ENCODE measurements at regions not wholly inside any gene's neighbourhood (a gene's known extent, or its start where the extent isn't known, plus 50 kb on each side); places are given as distances from the start of the nearest gene placed in this dataset.

GRCh38 chr20:16195671-16196070, 377.6 kb downstream of the KIF16B start:
- Mint-ChIP-seq H3K27me3 (no peaks in the 10 kb centered on the region), H3K4me3 (no peak overlapping the region), H3K36me3 (ENCODE audit: low read depth) (no peaks in the 10 kb centered on the region), H3K4me1 (no peaks in the 10 kb centered on the region), H3K27ac (no peak overlapping the region)
- ATAC-seq (no peak), DNase-seq (no peak)
- no peaks in the 10 kb centered on the region for H3K9me3 ChIP-seq (ENCODE audit: control insufficient read depth, low read length, poor library complexity, severe bottlenecking)

DNA sequence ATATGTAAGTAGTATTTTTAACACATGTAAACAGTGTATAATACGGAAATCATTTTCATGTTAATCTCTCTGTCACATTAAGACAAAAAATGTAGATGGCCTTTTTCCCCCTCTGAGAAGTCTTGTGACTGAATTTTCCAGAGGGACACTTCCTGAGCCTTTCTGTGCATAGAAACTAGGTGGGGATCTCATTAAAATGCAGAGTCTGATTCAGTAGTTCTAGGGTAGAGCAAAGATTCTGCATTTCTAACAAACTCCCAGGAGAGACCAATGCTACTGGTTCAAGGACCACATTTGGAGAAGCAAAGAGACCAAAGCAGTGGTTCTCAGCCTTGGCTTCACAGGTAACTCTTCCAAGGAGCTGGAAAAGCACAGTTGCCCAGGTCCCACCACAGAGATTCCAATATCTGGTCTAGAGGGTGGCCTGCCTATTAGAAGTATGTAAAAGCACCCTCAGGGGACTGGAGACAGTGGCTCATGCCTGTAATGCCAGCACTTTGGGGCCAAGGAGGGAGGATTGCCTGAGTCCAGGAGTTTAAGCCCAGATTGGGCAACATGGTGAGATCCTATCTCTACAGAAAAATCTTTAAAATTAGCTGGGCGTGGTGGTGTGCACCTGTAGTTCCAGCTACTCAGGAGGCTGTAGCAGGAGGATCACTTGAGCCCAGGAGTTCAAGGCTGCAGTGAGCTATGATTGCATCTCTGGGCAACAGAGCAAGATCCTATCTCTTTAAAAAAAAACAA, 378.5 kb downstream of the KIF16B start:
- H3K4me1 Mint-ChIP-seq, result no peaks in the 10 kb centered on the region
- H3K36me3 Mint-ChIP-seq (ENCODE audit: low read depth), result no peaks in the 10 kb centered on the region
- no peak overlapping the region for H3K27ac Mint-ChIP-seq
- no peaks in the 10 kb centered on the region for H3K27me3 Mint-ChIP-seq
- no peak overlapping the region for H3K4me3 Mint-ChIP-seq
- no peak for ATAC-seq
- DNase-seq, result no peak
- no peaks in the 10 kb centered on the region for H3K9me3 ChIP-seq (ENCODE audit: control insufficient read depth, low read length, poor library complexity, severe bottlenecking)

DNA sequence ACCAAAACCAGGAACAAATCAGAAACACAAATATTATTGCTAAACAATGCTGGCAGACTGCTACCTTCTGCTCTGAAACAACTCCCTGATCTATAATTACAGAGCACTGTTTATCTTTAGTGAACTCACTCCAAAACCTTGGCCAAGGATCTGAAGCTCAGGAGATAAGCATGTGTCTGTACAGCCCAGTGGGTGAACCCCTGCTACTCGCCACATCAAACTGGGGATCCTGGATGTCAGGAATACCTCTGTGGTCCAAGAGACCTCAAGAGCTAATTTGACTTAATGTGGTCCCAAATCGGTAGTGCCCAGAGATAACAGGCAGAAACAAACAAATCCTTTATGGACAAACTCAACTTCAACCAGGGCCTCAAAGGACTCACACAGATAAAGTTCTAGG, 381.8 kb downstream of the KIF16B start:
- Mint-ChIP-seq H3K4me1 (no peaks in the 10 kb centered on the region), H3K4me3 (no peak overlapping the region), H3K27ac (no peak overlapping the region), H3K27me3 (no peaks in the 10 kb centered on the region), H3K36me3 (ENCODE audit: low read depth) (no peaks in the 10 kb centered on the region)
- DNase-seq, result no peak
- no peaks in the 10 kb centered on the region for H3K9me3 ChIP-seq (ENCODE audit: control insufficient read depth, low read length, poor library complexity, severe bottlenecking)
- no peak for ATAC-seq

DNA sequence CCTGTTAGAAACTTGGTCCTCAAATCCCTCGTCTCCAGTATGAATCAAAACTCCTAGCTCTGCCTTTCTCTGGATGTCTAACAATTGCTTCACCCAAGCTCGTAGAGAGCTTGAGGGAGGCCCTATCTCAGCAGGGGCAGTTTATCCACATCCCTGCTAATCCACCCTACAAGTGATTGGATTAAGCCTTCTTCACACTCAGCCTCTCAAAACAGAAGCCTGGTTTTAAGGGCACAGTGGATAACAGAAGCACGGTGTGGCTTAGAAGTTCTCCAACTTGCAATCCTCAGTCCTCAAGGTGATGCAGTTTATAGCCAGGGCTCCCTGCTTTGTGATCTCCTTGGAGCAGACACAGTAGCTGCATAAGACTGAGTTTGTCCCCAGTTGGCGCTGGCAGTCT, 383.9 kb downstream of the KIF16B start:
- H3K9me3 ChIP-seq (ENCODE audit: control insufficient read depth, low read length, poor library complexity, severe bottlenecking), result no peaks in the 10 kb centered on the region
- DNase-seq (no peak), ATAC-seq (no peak)
- Mint-ChIP-seq H3K4me1 (no peaks in the 10 kb centered on the region), H3K36me3 (ENCODE audit: low read depth) (peaks cover 2% of the 10 kb centered on the region), H3K4me3 (no peak overlapping the region), H3K27ac (no peak overlapping the region), H3K27me3 (no peaks in the 10 kb centered on the region)

DNA sequence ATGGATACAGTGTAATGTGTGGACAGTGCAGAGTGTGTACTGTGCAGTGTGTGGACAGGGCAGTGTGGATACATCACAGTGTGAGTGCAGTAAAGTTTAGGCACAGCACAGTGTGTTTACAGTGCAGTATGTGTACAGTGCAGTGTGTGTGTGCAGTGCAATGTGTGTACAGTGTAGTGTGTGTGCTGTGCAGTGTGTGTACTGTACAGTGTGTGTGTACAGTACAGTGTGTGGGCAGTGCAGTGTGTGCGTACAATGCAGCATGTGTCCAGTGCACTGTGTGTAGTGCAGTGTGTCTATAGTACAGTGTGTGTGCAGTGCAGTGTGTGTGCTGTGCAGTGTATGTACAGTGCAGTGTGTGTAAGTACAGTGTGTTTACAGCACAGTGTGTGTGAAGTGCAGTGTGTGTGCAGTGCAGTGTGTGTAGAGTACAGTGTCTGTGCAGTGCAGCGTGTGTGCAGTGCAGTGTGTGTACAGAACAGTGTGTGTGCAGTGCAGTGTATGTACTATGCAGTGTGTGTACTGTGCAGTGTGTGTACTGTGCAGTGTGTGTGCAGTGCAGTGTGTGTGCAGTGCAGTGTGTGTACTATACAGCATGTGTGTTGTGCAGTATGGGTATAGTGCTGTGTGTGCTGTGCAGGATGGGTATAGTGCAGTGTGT, 385.2 kb downstream of the KIF16B start:
- Mint-ChIP-seq H3K27me3 (no peaks in the 10 kb centered on the region), H3K27ac (no peak overlapping the region), H3K4me3 (no peak overlapping the region), H3K4me1 (no peaks in the 10 kb centered on the region), H3K36me3 (ENCODE audit: low read depth) (peaks cover 2% of the 10 kb centered on the region)
- no peak for DNase-seq
- no peaks in the 10 kb centered on the region for H3K9me3 ChIP-seq (ENCODE audit: control insufficient read depth, low read length, poor library complexity, severe bottlenecking)
- ATAC-seq, result no peak

- H3K4me3 Mint-ChIP-seq, result no peak overlapping the region
- DNase-seq (no peak), ATAC-seq (no peak)
- H3K4me1 Mint-ChIP-seq, result no peaks in the 10 kb centered on the region
- H3K27ac Mint-ChIP-seq, result no peak overlapping the region
- no peaks in the 10 kb centered on the region for H3K9me3 ChIP-seq (ENCODE audit: control insufficient read depth, low read length, poor library complexity, severe bottlenecking)
- no peaks in the 10 kb centered on the region for H3K27me3 Mint-ChIP-seq
- no peaks in the 10 kb centered on the region for H3K36me3 Mint-ChIP-seq (ENCODE audit: low read depth)
Observed at GRCh38 chr20:16179919-16180318, 393.3 kb downstream of the KIF16B start.

DNA sequence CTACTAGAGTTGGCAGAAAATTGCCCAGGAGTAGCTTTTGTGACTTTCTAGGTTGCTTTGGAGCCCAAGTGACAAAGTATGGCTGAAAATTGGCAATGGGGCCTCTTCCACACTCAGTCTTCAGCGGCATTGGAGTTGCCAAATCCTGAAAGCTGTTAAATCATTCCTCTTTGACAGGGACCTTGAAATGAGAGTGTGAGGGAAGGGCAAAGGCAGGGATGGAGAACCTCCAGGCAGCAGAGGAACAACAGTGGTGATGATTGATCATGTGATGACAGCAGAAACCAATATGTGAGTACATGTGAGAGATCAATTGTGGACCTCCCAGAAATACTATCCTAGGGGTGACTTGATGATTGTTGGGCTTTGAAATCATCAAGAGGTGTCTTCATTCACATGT, 393.9 kb downstream of the KIF16B start:
- H3K9me3 ChIP-seq (ENCODE audit: control insufficient read depth, low read length, poor library complexity, severe bottlenecking), result no peaks in the 10 kb centered on the region
- Mint-ChIP-seq H3K27me3 (no peaks in the 10 kb centered on the region), H3K36me3 (ENCODE audit: low read depth) (no peaks in the 10 kb centered on the region), H3K4me3 (no peak overlapping the region), H3K4me1 (no peaks in the 10 kb centered on the region), H3K27ac (no peak overlapping the region)
- DNase-seq, result no peak
- ATAC-seq, result no peak

- no peaks in the 10 kb centered on the region for H3K27me3 Mint-ChIP-seq
- no peaks in the 10 kb centered on the region for H3K9me3 ChIP-seq (ENCODE audit: control insufficient read depth, low read length, poor library complexity, severe bottlenecking)
- no peak for ATAC-seq
- no peak for DNase-seq
- H3K27ac Mint-ChIP-seq, result no peak overlapping the region
- H3K36me3 Mint-ChIP-seq (ENCODE audit: low read depth), result no peaks in the 10 kb centered on the region
- no peaks in the 10 kb centered on the region for H3K4me1 Mint-ChIP-seq
- H3K4me3 Mint-ChIP-seq, result no peak overlapping the region
Observed at GRCh38 chr20:16178546-16179135, 394.6 kb downstream of the KIF16B start.

DNA sequence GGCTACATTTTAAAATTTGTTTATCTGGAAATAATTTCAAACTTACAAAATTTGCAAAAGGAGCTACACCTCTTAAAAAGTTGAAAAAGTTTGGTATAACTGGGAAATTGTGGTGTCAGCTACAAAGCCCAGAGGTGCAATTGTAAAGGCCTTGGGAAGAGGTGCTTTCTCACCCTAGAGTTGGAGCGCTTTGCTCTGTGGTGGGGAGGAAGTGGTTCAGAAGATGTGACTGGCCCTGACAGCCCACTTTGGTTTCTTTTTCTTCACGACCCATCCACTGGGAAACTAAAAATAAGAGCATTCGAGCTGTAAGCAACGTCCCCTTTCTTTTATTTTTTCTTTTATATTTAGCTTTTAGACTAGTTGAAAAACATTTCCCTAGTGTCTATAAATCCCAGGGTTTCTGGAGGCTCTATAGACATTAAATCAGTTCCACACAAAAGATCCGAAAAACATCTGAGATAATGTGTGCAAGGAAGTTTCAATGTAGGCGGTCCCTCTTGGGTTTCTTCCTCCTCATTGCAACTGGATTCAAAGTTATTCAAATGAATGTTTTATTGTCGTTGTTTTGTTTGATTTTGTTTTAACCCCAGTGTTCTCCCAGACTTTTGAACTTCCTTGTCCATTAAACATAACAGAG, 397.8 kb downstream of the KIF16B start:
- H3K36me3 Mint-ChIP-seq (ENCODE audit: low read depth), result no peaks in the 10 kb centered on the region
- no peak overlapping the region for H3K4me3 Mint-ChIP-seq
- H3K9me3 ChIP-seq (ENCODE audit: control insufficient read depth, low read length, poor library complexity, severe bottlenecking), result no peaks in the 10 kb centered on the region
- no peak for ATAC-seq
- no peaks in the 10 kb centered on the region for H3K27me3 Mint-ChIP-seq
- no peak for DNase-seq
- no peak overlapping the region for H3K27ac Mint-ChIP-seq
- H3K4me1 Mint-ChIP-seq, result no peaks in the 10 kb centered on the region

- no peaks in the 10 kb centered on the region for H3K4me1 Mint-ChIP-seq
- no peaks in the 10 kb centered on the region for H3K27me3 Mint-ChIP-seq
- H3K9me3 ChIP-seq (ENCODE audit: control insufficient read depth, low read length, poor library complexity, severe bottlenecking), result no peaks in the 10 kb centered on the region
- no peak overlapping the region for H3K27ac Mint-ChIP-seq
- H3K4me3 Mint-ChIP-seq, result no peak overlapping the region
- ATAC-seq, result no peak
- DNase-seq, result no peak
- H3K36me3 Mint-ChIP-seq (ENCODE audit: low read depth), result no peaks in the 10 kb centered on the region
Observed at GRCh38 chr20:16174311-16174710, 398.9 kb downstream of the KIF16B start.

GRCh38 chr20:16173044-16173443, 400.2 kb downstream of the KIF16B start:
- DNase-seq, result no peak
- H3K9me3 ChIP-seq (ENCODE audit: control insufficient read depth, low read length, poor library complexity, severe bottlenecking), result no peaks in the 10 kb centered on the region
- no peak for ATAC-seq
- no peaks in the 10 kb centered on the region for H3K27me3 Mint-ChIP-seq
- no peaks in the 10 kb centered on the region for H3K4me1 Mint-ChIP-seq
- H3K36me3 Mint-ChIP-seq (ENCODE audit: low read depth), result no peaks in the 10 kb centered on the region
- no peak overlapping the region for H3K4me3 Mint-ChIP-seq
- H3K27ac Mint-ChIP-seq, result no peak overlapping the region

- Mint-ChIP-seq H3K27ac (no peak overlapping the region), H3K36me3 (ENCODE audit: low read depth) (no peaks in the 10 kb centered on the region), H3K4me1 (no peaks in the 10 kb centered on the region), H3K27me3 (no peaks in the 10 kb centered on the region), H3K4me3 (no peak overlapping the region)
- H3K9me3 ChIP-seq (ENCODE audit: control insufficient read depth, low read length, poor library complexity, severe bottlenecking), result no peaks in the 10 kb centered on the region
- DNase-seq (no peak), ATAC-seq (no peak)
Observed at GRCh38 chr20:16171180-16171579, 402.1 kb downstream of the KIF16B start.

DNA sequence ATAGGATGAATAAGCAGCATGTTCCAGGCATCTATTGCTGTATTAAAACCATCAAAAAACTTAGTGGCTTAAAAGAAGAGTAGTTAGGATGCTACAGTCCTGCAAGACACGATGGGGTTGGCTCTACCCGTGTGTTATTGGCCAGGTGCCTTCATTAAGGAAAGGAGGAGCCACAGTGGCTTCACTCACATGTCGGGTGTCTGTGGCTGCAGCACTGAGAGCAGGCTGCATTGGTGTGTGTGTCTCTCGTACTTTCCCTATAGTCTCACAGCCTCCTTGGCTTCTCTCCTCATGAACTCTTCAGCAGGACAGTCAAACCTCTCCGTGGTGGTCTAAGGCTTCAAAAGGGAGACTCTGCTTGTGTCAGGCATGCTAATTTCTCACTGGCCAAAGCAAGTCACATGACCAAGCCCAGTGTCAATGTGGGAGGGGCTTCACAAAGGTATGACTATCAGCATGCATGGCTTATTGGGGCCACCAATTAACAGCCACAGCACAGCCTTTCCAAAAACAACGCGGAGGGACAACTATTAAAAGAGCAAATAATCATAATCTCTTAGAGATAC, 402.8 kb downstream of the KIF16B start:
- peaks cover 2% of the 10 kb centered on the region for H3K9me3 ChIP-seq (ENCODE audit: control insufficient read depth, low read length, poor library complexity, severe bottlenecking)
- Mint-ChIP-seq H3K27ac (no peak overlapping the region), H3K27me3 (no peaks in the 10 kb centered on the region), H3K36me3 (ENCODE audit: low read depth) (no peaks in the 10 kb centered on the region), H3K4me1 (no peaks in the 10 kb centered on the region), H3K4me3 (no peak overlapping the region)
- no peak for ATAC-seq
- DNase-seq, result no peak

All from T-helper 17 cell (primary cell).